A673 (cell line): ENCODE measurements at regions not wholly inside any gene's neighbourhood (a gene's known extent, or its start where the extent isn't known, plus 50 kb on each side); places are given as distances from the start of the nearest gene placed in this dataset.

ENCODE experiments used
- BruUV-seq: library from RNA; stranded (reverse); fragments of 400-500 nt; replicated peaks from 2 replicates; lab custom pipeline; 2021; lab: Mats Ljungman, UMichigan
- CTCF ChIA-PET: fragments of 300-600 bp; sonication (Branson Sonifier 250); formaldehyde crosslinking; loops from one replicate; lab custom pipeline; 2022; ENCODE audit warnings: antibody characterized with exemption; lab: Charles Lee
- POLR2A ChIA-PET: fragments of 300-600 bp; sonication (Branson Sonifier 250); formaldehyde crosslinking; loops from one replicate; lab custom pipeline; 2022; ENCODE audit warnings: antibody characterized with exemption; ENCODE audit not compliant: low non-redundant PET; lab: Charles Lee
- DNase-seq: peaks from one replicate; pipeline ENCODE4 v3.0.0-alpha.2; 2015; ENCODE audit warnings: low spot score
- H3K27ac ChIP-seq: fragments of 200-600 bp; sonication (generic); 2 replicates; pipeline ENCODE4 v1.5.1; 2016; ENCODE audit warnings: mixed run types, low read depth, mild to moderate bottlenecking, mixed read lengths, antibody characterized with exemption, low read length; ENCODE audit not compliant: poor library complexity, severe bottlenecking
- H3K27me3 ChIP-seq: fragments of 200-600 bp; sonication (generic); replicated peaks from 2 replicates; pipeline ENCODE4 v1.6.1; 2017; ENCODE audit warnings: mixed run types, low read depth, mild to moderate bottlenecking, mixed read lengths, antibody characterized with exemption, low read length; ENCODE audit not compliant: insufficient read depth, poor library complexity
- H3K36me3 ChIP-seq: fragments of 200-600 bp; sonication (generic); 2 replicates; pipeline ENCODE4 v1.6.1; 2016; ENCODE audit warnings: mixed run types, mild to moderate bottlenecking, mixed read lengths, antibody characterized with exemption, low read length; ENCODE audit not compliant: insufficient read depth, poor library complexity, severe bottlenecking
- H3K4me1 ChIP-seq: fragments of 200-600 bp; sonication (generic); 2 replicates; pipeline ENCODE4 v1.6.1; 2017; ENCODE audit warnings: mixed run types, mild to moderate bottlenecking, mixed read lengths, antibody characterized with exemption, low read length; ENCODE audit not compliant: insufficient read depth, poor library complexity, severe bottlenecking
- H3K4me3 ChIP-seq: fragments of 200-600 bp; sonication (generic); 2 replicates; pipeline ENCODE4 v1.5.1; 2016; ENCODE audit warnings: low read depth, mixed run types, mild to moderate bottlenecking, mixed read lengths, low read length; ENCODE audit not compliant: poor library complexity, severe bottlenecking
- H3K9me3 ChIP-seq: fragments of 200-600 bp; sonication (generic); 2 replicates; pipeline ENCODE4 v1.6.1; 2016; ENCODE audit warnings: mixed run types, low read depth, mild to moderate bottlenecking, mixed read lengths, antibody characterized with exemption, low read length; ENCODE audit not compliant: poor library complexity, severe bottlenecking
- CTCF ChIP-seq: fragments of 300-800, 200-600 bp; sonication (generic); conservative IDR thresholded peaks from 2 replicates; pipeline ENCODE4 v1.5.1; 2017; ENCODE audit warnings: low read depth, mild to moderate bottlenecking, antibody characterized with exemption, low read length, moderate library complexity, mixed read lengths
- EZH2 ChIP-seq: fragments of 200-600 bp; sonication (generic); IDR thresholded peaks from 2 replicates; pipeline ENCODE4 v1.6.1; 2017; ENCODE audit warnings: borderline replicate concordance, low read depth, mild to moderate bottlenecking, mixed read lengths, antibody characterized with exemption, low read length; ENCODE audit not compliant: poor library complexity, severe bottlenecking
- intact Hi-C: fragments of 100-400 bp; cut with micrococcal nuclease; formaldehyde crosslinking; loops from one replicate; pipeline ENCODE4 v1.10.0; 2022; ENCODE audit not compliant: unreplicated experiment

DNA sequence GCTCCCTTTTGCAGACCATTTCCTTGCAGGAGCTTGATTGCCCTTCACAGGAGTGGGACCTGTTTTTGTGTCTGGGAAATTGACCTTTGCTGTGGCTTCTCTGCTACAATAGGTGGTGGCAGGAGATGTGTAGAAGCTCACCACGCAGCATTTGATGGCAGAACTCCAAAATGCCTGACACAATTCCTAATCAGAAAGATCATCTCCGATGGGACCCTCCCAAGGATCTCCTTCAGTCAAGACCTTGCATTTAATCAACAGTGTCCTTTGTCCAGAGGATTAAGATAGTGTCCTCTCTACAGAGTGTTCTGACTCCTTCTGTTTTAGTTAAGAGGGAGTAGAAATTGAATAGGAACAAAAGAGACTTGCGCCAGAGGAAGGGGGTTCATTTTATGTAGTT lies 83.6 kb upstream of the DDHD1 start:
- intact Hi-C loops = no loop called here

GRCh38 chr14:53231171-53231570 lies 78.0 kb upstream of the DDHD1 start:
- DNase-seq = no peak
- ChIA-PET CTCF (no interaction called here), POLR2A (no interaction called here)
- intact Hi-C loops = no loop called here
- H3K27ac ChIP-seq = no peak overlapping the region
- no peak overlapping the region for H3K4me3 ChIP-seq
- H3K36me3 ChIP-seq = no peaks in the 10 kb centered on the region
- no TSS peak for BruUV-seq
- H3K27me3 ChIP-seq = no peaks in the 10 kb centered on the region
- H3K4me1 ChIP-seq = no peaks in the 10 kb centered on the region
- no peak for TF ChIP-seq EZH2
- no peak for TF ChIP-seq CTCF
- H3K9me3 ChIP-seq = no peaks in the 10 kb centered on the region

More for the DNA sequence above, 83.6 kb upstream of the DDHD1 start:
- TF ChIP-seq EZH2 (no peak), CTCF (no peak)
- Histone ChIP-seq H3K4me3 (no peak overlapping the region), H3K27me3 (no peaks in the 10 kb centered on the region), H3K27ac (no peak overlapping the region), H3K4me1 (no peaks in the 10 kb centered on the region), H3K9me3 (no peaks in the 10 kb centered on the region), H3K36me3 (no peaks in the 10 kb centered on the region)
- no TSS peak for BruUV-seq
- ChIA-PET POLR2A (no interaction called here), CTCF (no interaction called here)
- no peak for DNase-seq

GRCh38 chr14:53228966-53229365 lies 75.8 kb upstream of the DDHD1 start:
- DNase-seq = no peak
- no peaks in the 10 kb centered on the region for H3K9me3 ChIP-seq
- CTCF ChIA-PET = no interaction called here
- no peak overlapping the region for H3K27ac ChIP-seq
- BruUV-seq = no TSS peak
- no peak for TF ChIP-seq CTCF
- no peak for TF ChIP-seq EZH2
- H3K4me1 ChIP-seq = no peaks in the 10 kb centered on the region
- peaks cover 2% of the 10 kb centered on the region for H3K27me3 ChIP-seq
- H3K36me3 ChIP-seq = no peaks in the 10 kb centered on the region
- intact Hi-C loops = no loop called here
- POLR2A ChIA-PET = no interaction called here
- H3K4me3 ChIP-seq = no peak overlapping the region
